Fibroblast of lung (primary cell): ENCODE measurements at regions not wholly inside any gene's neighbourhood (a gene's known extent, or its start where the extent isn't known, plus 50 kb on each side); places are given as distances from the start of the nearest gene placed in this dataset.
A peak's percentile ranks its signal among the peaks of the same experiment; 100 is the strongest.

Source experiments
- EZH2 ChIP-seq: IDR thresholded peaks from 2 replicates; pipeline ENCODE4 v1.5.1; 2012; ENCODE audit warnings: low read length, control low read depth, mild to moderate bottlenecking; ENCODE audit errors: missing control alignments
- TF ChIP-seq, protein P1 (sequence below), 2 donors: IDR thresholded peaks in 1 of 2; conservative IDR thresholded peaks in 1 of 2; 1 replicate in 1 of 2; 2 replicates in 1 of 2; pipeline ENCODE4 v1.5.1; 2011 to 2012; ENCODE audit warnings: low read length in 2 of 2, control low read depth in 1 of 2, inconsistent platforms in 1 of 2, low read depth in 1 of 2, mild to moderate bottlenecking in 1 of 2

DNA sequence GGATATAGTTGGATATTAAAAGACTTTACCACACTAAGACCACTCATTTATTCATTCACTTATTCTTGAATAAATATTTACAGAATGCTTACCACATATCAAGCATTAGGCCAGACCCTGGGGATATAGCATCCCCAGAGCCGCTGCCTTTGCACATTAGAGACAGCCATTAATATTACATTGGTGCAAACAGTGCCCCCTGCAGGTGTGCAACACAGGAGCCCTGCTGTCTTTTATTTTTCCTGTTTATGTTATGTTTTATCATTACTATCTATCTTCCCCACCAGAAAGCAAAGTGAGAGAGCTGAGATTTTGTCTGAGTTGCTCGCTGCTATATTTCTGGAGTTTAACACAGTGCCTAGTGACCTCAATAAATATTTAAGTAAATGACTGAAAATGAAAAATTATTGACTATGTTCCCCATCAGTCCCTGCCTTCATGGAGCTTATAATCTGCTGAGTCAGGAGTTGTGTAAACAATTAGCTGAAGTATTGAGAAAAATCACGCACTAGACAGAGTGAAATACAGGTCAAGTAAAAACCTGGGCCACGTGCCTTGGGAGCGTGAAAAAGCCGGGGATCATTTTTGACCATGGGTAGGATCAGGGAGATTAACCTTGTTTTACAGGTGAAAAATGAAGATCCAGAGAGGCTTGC, 301.6 kb downstream of the PCNX1 start:
- TF ChIP-seq, protein P1, sequence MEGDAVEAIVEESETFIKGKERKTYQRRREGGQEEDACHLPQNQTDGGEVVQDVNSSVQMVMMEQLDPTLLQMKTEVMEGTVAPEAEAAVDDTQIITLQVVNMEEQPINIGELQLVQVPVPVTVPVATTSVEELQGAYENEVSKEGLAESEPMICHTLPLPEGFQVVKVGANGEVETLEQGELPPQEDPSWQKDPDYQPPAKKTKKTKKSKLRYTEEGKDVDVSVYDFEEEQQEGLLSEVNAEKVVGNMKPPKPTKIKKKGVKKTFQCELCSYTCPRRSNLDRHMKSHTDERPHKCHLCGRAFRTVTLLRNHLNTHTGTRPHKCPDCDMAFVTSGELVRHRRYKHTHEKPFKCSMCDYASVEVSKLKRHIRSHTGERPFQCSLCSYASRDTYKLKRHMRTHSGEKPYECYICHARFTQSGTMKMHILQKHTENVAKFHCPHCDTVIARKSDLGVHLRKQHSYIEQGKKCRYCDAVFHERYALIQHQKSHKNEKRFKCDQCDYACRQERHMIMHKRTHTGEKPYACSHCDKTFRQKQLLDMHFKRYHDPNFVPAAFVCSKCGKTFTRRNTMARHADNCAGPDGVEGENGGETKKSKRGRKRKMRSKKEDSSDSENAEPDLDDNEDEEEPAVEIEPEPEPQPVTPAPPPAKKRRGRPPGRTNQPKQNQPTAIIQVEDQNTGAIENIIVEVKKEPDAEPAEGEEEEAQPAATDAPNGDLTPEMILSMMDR (conservative IDR thresholded peaks at IDR 0.05 in 1 of 2, IDR thresholded peaks at IDR 0.05 in 1 of 2; ENCODE audit: low read depth in 1 of 2, low read length in 2 of 2), result peak in 1 of 2 donors; percentile 4
- no peak for TF ChIP-seq EZH2
